Sciatic nerve (tissue), 2 donors: ENCODE measurements at regions not wholly inside any gene's neighbourhood (a gene's known extent, or its start where the extent isn't known, plus 50 kb on each side); places are given as distances from the start of the nearest gene placed in this dataset.

Source experiments
- ATAC-seq: fragments of 200-7000 bp; cut with Tn5 transposase; one replicate; pipeline ENCODE4 v1.9.1; 2020; ENCODE audit warnings: mild to moderate bottlenecking, moderate library complexity
- DNase-seq: peaks from one replicate; pipeline ENCODE4 v3.0.0-alpha.2; 2020; ENCODE audit warnings: low spot score
- intact Hi-C: fragments of 100-400 bp; cut with DNase I; formaldehyde crosslinking; loops from one replicate; pipeline ENCODE4 v1.14.2; 2022
- donor health status: DM: no; HTN: no; CAD: no.
- donor health status: DM: no; HTN: no; CAD: no.

DNA sequence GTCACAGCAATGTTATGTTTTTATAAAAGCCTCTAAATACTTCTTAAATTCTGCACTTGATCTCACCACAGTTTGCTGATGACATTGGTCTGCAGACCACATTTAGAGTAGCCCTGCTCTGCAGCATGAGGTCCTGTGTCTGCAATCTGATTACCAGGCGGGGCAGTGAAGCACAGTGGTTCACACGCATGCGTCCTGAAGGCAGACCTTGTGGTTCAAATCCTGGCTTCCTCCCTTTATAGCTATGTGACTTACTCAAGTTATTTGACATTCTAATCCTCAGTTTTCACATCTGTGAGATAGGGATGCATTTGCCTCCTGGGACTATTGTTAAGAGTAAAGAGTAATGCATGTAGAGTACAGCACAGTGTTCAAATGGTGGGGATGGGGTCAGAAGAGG, 50.3 kb downstream of the BMAL2 start:
- peak; percentile 6 for ATAC-seq
- DNase-seq = no peak
- intact Hi-C loops = loop anchor here (10.0 kb wide), 1 partner anchor 842 kb away; no protein-coding TSS in a partner anchor

DNA sequence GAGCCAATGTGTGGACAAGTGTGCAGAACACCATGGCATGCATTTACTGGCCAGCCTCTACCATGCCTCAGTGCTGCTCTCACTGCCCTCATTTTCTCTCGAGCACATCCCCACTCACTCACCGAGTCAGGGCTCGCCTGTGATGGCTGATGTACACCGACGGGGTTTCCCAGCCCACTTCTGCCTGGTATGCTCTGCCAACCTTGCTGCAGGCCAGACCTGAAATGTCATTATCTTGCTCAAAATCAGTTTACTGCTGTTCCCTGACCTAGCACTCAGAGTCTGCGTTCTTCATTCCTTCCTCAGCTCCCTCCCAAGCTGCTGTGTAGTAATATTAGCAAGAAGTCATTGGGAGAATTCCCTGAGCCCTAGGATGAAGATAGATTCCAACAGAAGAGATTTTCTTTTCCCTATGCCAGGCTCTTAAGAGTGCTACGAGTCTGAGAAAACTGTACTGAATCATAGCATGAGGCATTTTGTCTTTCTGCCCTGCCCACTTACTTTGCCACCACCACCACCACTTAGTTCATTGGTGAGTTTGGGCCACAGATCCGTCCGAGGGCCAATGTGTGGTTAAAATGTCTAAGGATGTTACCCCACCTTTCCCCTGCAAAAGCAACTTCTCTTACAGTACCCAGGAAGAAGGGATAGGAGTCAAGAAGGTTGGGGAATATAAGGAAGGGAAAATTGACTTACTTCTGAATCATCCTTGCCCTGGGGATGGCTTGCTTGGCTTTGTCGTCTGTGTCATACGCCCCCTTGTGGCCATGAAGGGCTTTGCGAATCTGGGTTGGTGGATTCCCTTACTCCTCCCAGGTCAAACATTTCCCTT, 51.0 kb downstream of the BMAL2 start:
- intact Hi-C loops = loop anchor here (10.0 kb wide), 1 partner anchor 841 kb away; no protein-coding TSS in a partner anchor
- ATAC-seq (peak; percentile 58), DNase-seq (peak; percentile 78)

DNA sequence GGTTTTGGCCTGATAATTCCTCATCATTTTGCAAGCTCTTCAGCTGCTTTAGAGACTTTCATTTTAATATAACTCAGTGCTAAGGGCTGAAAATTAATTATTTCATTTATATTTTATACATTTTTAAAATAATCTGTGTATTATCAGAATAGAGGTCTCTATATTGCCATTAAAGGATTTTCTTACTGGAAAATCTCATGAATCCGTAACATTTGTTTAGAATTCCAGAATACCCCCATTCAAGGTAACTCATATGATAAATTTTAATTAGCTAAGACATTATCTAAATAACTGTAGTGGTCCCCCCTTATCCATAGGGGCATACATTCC, 51.6 kb downstream of the BMAL2 start:
- DNase-seq (no peak), ATAC-seq (no peak)
- intact Hi-C loops = loop anchor here (10.0 kb wide), 1 partner anchor 841 kb away; no protein-coding TSS in a partner anchor

DNA sequence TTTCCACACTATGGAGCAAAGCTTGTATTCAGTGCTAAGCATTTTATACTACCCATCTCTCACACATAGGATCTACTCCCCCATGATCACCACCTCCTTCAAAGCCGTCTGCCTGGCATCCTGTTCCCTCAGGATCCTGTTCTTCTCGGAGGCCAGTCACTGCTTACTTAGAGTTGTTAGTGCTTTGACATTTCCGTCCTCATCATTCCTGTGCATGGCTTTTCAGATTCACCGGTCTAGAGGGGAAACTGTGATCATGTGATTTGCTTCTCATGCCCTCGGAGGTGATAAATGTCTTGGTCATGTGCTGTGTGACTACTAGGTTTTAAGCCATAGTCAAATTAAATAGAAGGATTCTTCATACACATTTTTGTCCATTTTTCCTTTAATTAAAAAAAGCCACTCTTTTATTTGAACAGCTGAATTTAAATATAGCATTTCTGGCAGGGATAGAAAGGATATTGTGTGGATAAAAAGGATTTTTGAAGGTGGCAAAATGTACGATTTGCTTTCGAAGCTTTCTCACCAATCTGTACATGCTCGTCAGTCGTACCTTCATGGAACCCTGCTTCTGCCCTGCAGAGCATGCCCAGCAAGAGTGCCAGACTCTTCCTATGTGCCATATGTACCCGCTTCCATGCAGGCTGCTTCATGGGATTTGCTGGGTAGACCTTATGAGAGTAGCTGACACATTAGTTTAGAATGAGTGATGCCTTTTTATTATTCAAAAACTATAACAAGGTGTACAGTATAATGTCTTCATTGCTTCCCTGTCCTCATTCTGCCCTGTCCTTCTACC, 53.3 kb downstream of the BMAL2 start:
- intact Hi-C loops = loop anchor here (10.0 kb wide), 1 partner anchor 839 kb away; no protein-coding TSS in a partner anchor
- DNase-seq (no peak), ATAC-seq (no peak)

DNA sequence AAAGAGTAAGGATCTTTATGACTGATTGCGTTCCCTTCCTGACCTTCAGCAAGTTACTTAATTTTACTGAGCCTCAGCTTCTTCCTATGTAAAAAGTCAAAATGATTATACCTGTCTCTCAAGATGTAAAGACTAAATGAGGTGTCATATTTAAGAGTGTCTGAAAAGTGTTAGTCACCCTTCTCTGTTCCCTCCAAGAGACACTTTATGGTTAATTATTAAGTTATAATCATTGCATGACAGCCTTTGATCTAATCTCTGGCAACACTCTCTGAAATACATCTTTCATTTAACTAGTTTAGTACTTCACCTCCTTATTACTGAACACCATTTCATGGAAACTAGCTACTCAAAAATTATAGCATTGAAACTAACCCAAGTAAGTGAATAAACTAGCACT, 54.8 kb downstream of the BMAL2 start:
- ATAC-seq (no peak), DNase-seq (no peak)
- intact Hi-C loops = loop anchor here (10.0 kb wide), 1 partner anchor 837 kb away; no protein-coding TSS in a partner anchor

DNA sequence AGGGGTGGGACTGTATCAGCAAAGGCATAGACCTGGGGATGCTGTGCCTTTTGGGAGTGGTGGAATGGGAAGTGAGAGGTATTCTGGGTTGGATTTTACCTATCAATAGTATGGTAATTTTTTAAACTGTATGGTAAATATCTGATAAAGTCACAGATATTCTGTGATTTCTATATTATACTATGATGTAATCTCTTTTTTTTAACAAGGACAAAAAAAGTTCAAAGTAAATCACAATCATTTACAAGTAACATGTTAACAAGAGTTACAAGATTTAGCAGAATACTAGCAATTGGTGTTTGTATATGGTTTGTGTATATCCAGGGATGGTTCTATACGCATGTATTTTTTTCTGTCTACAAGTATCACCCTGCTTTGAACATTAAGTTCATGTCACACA, 56.0 kb downstream of the BMAL2 start:
- DNase-seq (no peak), ATAC-seq (no peak)
- intact Hi-C loops = loop anchor here (10.0 kb wide), 1 partner anchor 836 kb away; no protein-coding TSS in a partner anchor

DNA sequence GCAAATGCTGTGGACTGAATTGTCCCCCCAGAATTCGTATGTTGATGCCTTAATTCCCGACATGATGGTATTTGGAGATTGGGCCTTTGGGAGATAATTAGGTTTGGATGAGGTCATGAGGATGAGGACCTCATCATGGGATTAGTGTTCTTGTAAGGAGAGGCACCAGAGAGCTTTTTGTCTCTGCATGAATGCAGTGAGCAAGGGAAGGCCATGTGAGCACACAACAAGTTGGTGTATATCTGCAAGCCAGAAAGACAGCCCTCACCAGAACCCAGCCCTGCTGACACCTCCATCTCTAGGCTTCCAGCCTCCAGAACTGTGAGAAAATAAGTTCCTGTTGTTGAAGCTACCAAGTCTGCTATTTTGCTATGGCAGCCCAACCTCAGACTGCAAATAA, 51.9 kb upstream of the SMCO2 start:
- intact Hi-C loops = no loop called here
- ATAC-seq (no peak), DNase-seq (no peak)

DNA sequence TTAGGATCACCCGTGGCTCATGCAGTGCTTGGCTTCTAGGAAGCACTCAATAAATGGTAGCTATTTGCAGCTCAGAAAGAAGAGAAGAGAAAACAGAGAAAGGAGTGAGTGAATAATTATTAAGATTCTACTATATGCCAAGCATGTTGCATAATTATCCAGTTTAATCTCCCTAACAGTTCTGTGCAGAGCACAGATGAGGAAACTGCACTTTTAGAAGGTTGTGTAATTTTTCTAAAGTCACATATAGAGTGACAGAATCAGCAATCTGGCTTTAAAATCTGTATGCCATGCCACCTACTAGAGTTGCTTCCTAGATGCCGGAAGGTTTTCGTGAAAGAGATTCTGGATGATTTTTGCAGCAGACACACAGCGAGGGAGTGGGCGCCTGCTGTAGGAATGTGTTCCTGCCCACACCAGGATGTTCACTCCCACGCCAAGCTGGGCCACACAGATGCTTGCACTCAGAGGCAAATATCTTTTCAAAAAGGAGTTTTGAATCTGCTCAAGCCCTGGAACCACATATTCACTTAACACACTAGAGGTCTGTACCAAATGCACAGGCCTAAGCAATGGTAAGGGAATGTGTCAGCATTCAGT, 50.2 kb upstream of the SMCO2 start:
- DNase-seq = no peak

More for the DNA sequence above, 50.2 kb upstream of the SMCO2 start:
- intact Hi-C loops = no loop called here
- ATAC-seq = no peak
